T-cell (primary cell): ENCODE measurements at regions not wholly inside any gene's neighbourhood (a gene's known extent, or its start where the extent isn't known, plus 50 kb on each side); places are given as distances from the start of the nearest gene placed in this dataset.
A peak's percentile ranks its signal among the peaks of the same experiment; 100 is the strongest.

ENCODE experiments used
- ATAC-seq, 4 experiments: fragments of 200-7000 bp in 3 of 4; fragments of 150-1000 bp in 1 of 4; cut with Tn5 transposase; replicated peaks in 1 of 4; 1 replicate in 3 of 4; 2 replicates in 1 of 4; pipeline ENCODE4 v1.10.0; 2021; ENCODE audit warnings: moderate library complexity in 3 of 4, mild to moderate bottlenecking in 2 of 4, moderate number of reproducible peaks in 1 of 4
- CTCF ChIA-PET, 2 donors: fragments of 300-600 bp; sonication (Branson Sonifier 250); formaldehyde crosslinking; loops; one replicate each; lab custom pipeline; 2022; ENCODE audit warnings: antibody characterized with exemption in 2 of 2; lab: Charles Lee
- POLR2A ChIA-PET, 2 donors: fragments of 300-600 bp; sonication (Branson Sonifier 250); formaldehyde crosslinking; loops; one replicate each; lab custom pipeline; 2022; ENCODE audit warnings: antibody characterized with exemption in 2 of 2; lab: Charles Lee
- DNase-seq, 35 experiments: peaks; one replicate each; pipeline versions ENCODE4 v3.0.0 to v3.0.0-alpha.2; 2013 to 2023
- H3K27ac ChIP-seq: one replicate; pipeline ENCODE4 v1.5.1; 2013; ENCODE audit warnings: low read length
- H3K27me3 ChIP-seq, 2 experiments: replicated peaks in 1 of 2; 1 replicate in 1 of 2; 2 replicates in 1 of 2; pipeline versions ENCODE4 v1.6.1 to v1.7.0; 2013; ENCODE audit warnings: low read length in 1 of 2, mixed read lengths in 1 of 2; ENCODE audit not compliant: control insufficient read depth in 2 of 2, insufficient read depth in 2 of 2; ENCODE audit errors: extremely low read depth in 1 of 2
- H3K36me3 ChIP-seq, 2 donors: 1 replicate in 1 of 2; 2 replicates in 1 of 2; pipeline versions ENCODE4 v1.6.1 to v1.7.0; 2013; ENCODE audit warnings: low read length in 1 of 2; ENCODE audit not compliant: control insufficient read depth in 2 of 2, insufficient read depth in 1 of 2; ENCODE audit errors: extremely low read depth in 1 of 2
- H3K4me1 ChIP-seq, 2 experiments: 1 replicate in 1 of 2; 2 replicates in 1 of 2; pipeline versions ENCODE4 v1.6.1 to v1.7.0; 2013; ENCODE audit warnings: low read length in 2 of 2, mixed read lengths in 1 of 2; ENCODE audit not compliant: insufficient read depth in 2 of 2, control insufficient read depth in 1 of 2; ENCODE audit errors: extremely low read depth in 1 of 2
- H3K4me3 ChIP-seq, 2 donors: 1 replicate in 1 of 2; 2 replicates in 1 of 2; pipeline versions ENCODE4 v1.5.1 to v1.7.0; 2013; ENCODE audit warnings: mild to moderate bottlenecking in 2 of 2, low read length in 1 of 2, moderate library complexity in 1 of 2; ENCODE audit not compliant: control insufficient read depth in 1 of 2; ENCODE audit errors: extremely low read depth in 1 of 2
- H3K9me3 ChIP-seq: 2 replicates; pipeline ENCODE4 v1.7.0; 2013
- H3K27ac Mint-ChIP-seq, 2 donors: one replicate each; pipeline ENCODE4 v1.8.0; 2020 to 2021; ENCODE audit warnings: mild to moderate bottlenecking in 2 of 2, mixed read lengths in 2 of 2
- H3K27me3 Mint-ChIP-seq, 2 donors: one replicate each; pipeline ENCODE4 v1.8.0; 2021 to 2022; ENCODE audit warnings: mixed read lengths in 2 of 2
- H3K36me3 Mint-ChIP-seq: one replicate; pipeline ENCODE4 v1.8.0; 2021; ENCODE audit warnings: mixed read lengths
- H3K4me1 Mint-ChIP-seq, 3 donors: one replicate each; pipeline ENCODE4 v1.8.0; 2020 to 2022; ENCODE audit warnings: mixed read lengths in 3 of 3, mild to moderate bottlenecking in 1 of 3
- H3K4me3 Mint-ChIP-seq, 3 donors: one replicate each; pipeline ENCODE4 v1.8.0; 2020 to 2022; ENCODE audit warnings: mild to moderate bottlenecking in 3 of 3, mixed read lengths in 3 of 3, moderate library complexity in 3 of 3
- H3K9me3 Mint-ChIP-seq, 3 donors: one replicate each; pipeline ENCODE4 v1.8.0; 2020 to 2022; ENCODE audit warnings: mixed read lengths in 3 of 3
- WGBS: methylation state at CpG from one replicate; pipeline ENCODE4 v1.1.5; 2013; ENCODE audit warnings: missing lambda C conversion rate; ENCODE audit not compliant: insufficient coverage; 5-methylcytosine and 5-hydroxymethylcytosine counted together

DNA sequence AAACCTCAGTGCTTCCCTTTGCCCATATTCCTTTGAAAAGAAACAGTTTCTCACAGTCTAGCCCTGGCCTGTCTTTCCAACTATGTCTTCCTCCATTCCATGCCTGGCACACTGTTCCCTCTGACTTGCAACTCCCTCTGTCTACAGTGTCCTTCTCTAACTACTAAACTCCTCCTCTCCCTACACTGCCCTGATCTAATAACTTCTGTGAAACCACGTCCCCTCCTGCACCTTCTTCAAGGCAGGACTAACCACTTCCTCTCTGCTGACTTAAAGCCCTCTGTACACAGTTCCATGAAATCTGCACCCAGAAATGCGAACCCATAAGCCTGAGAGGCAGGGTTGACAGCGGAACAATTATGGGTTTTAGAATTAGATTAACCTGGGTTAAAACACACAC lies 62.2 kb upstream of the ATP1B1 start:
- CTCF ChIA-PET: no interaction called here
- DNase-seq (peak; percentile 1 to 58 (median 18)), ATAC-seq (peak; percentile 95 to 99 (median 99))
- no peaks in the 10 kb centered on the region for H3K36me3 ChIP-seq
- Mint-ChIP-seq H3K4me1 (peaks cover 45 to 55% (median 50%) of the 10 kb centered on the region in 3 donors), H3K4me3 (peak overlapping the region; percentile 1 to 60 (median 42)), H3K9me3 (no peaks in the 10 kb centered on the region), H3K27me3 (no peaks in the 10 kb centered on the region), H3K36me3 (no peaks in the 10 kb centered on the region), H3K27ac (peak overlapping the region; percentile 85 to 91)
- H3K4me1 ChIP-seq: peaks cover 25 to 26% of the 10 kb centered on the region in 2 experiments
- POLR2A ChIA-PET: no interaction called here
- H3K27me3 ChIP-seq: no peaks in the 10 kb centered on the region
- WGBS: 0% methylated on average over 1 of the region's 3 CpGs
- H3K27ac ChIP-seq: peak overlapping the region; percentile 35
- no peak overlapping the region for H3K4me3 ChIP-seq
- H3K9me3 ChIP-seq: no peaks in the 10 kb centered on the region

DNA sequence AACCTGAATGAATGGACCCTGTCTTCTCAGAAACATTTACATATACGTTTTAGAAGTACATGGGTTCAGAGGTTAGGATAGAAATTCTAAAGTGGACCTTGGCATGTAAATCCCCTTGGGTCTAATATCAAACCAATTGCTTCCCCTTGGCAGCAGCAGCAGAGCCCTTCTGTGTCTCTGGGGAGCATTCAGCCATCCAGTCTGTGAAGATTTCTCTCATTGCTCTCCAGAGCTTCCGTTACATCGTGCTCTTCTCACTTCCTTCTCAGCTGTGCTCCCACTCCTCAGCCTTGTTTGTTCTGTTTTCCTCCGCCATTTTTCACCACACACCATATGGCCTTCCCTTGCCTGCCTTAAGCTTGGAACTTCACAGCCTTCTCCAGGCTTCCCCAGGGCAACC lies 61.5 kb upstream of the ATP1B1 start:
- peaks cover 25 to 26% of the 10 kb centered on the region in 2 experiments for H3K4me1 ChIP-seq
- H3K27ac ChIP-seq: no peak overlapping the region

DNA sequence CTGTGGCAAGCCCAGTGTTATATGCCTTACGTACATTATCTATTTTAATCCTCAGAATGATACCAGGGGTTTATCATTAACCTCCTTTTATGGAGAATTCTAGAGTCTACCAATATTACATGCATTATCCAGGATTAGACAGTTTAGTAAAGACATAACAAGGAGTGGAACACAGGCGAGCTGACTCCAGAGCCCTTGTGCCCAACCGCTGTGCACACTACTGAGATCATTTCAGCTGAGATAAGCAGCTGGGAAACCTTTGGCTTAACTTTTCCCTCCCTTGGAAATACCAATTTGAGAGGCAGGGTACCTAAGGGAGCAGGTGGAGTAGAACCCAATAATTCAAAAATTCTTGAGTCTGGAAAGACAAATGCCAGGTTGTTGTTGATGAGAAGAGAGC lies 59.8 kb upstream of the ATP1B1 start:
- DNase-seq: no peak
- ChIA-PET POLR2A (no interaction called here), CTCF (interaction anchor here in 1 of 2 donors (0.6 kb wide), 1 partner anchor 302 kb away, joined by 5 read pairs; no protein-coding TSS in a partner anchor)
- Histone ChIP-seq H3K36me3 (no peaks in the 10 kb centered on the region), H3K27ac (no peak overlapping the region), H3K9me3 (no peaks in the 10 kb centered on the region), H3K27me3 (no peaks in the 10 kb centered on the region), H3K4me3 (no peak overlapping the region), H3K4me1 (peaks cover 25 to 26% of the 10 kb centered on the region in 2 experiments)
- Mint-ChIP-seq H3K36me3 (no peaks in the 10 kb centered on the region), H3K27me3 (no peaks in the 10 kb centered on the region), H3K27ac (no peak overlapping the region), H3K9me3 (no peaks in the 10 kb centered on the region), H3K4me3 (no peak overlapping the region), H3K4me1 (peaks cover 45 to 54% (median 50%) of the 10 kb centered on the region in 3 donors)
- no CpG with 5 or more reads among the region's 3 CpGs for WGBS
- no peak for ATAC-seq

More for the DNA sequence above, 61.5 kb upstream of the ATP1B1 start:
- 62% methylated on average over 3 of the region's 4 CpGs for WGBS
- Mint-ChIP-seq H3K9me3 (no peaks in the 10 kb centered on the region), H3K4me3 (peak overlapping the region in 1 of 3 donors; percentile 60), H3K27ac (peak overlapping the region; percentile 39 to 79), H3K4me1 (peaks cover 45 to 55% (median 50%) of the 10 kb centered on the region in 3 donors), H3K36me3 (no peaks in the 10 kb centered on the region), H3K27me3 (no peaks in the 10 kb centered on the region)
- DNase-seq (no peak), ATAC-seq (no peak)
- no peaks in the 10 kb centered on the region for H3K27me3 ChIP-seq
- ChIA-PET POLR2A (no interaction called here), CTCF (no interaction called here)
- no peak overlapping the region for H3K4me3 ChIP-seq
- no peaks in the 10 kb centered on the region for H3K36me3 ChIP-seq
- H3K9me3 ChIP-seq: no peaks in the 10 kb centered on the region

DNA sequence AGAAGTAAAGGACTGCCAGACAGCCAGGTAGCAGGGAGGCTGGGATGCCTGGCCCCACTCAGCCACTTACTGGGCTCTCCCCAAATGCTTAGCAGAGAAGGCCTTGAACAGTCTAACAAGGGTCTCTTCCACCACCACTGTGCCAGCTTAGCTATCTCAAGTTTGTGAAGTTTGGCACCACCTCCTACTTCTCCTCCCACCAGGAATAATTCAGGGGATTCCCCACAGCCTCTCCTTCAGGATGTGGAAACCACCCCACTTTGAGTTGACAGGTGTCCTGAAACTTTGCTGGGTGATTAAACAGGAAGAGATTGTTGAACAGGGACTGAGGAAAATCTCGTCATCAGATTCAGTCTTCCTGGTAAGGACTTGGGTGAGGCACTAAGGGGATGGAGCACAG lies 59.4 kb upstream of the ATP1B1 start:
- Mint-ChIP-seq H3K27me3 (no peaks in the 10 kb centered on the region), H3K9me3 (no peaks in the 10 kb centered on the region), H3K36me3 (no peaks in the 10 kb centered on the region), H3K4me3 (no peak overlapping the region), H3K27ac (no peak overlapping the region), H3K4me1 (peaks cover 43 to 51% (median 50%) of the 10 kb centered on the region in 3 donors)
- 64% methylated on average over 1 of the region's 1 CpG for WGBS
- no peaks in the 10 kb centered on the region for H3K36me3 ChIP-seq
- no peak overlapping the region for H3K4me3 ChIP-seq
- no peaks in the 10 kb centered on the region for H3K9me3 ChIP-seq
- peaks cover 25 to 26% of the 10 kb centered on the region in 2 experiments for H3K4me1 ChIP-seq
- ChIA-PET CTCF (no interaction called here), POLR2A (no interaction called here)
- no peak for ATAC-seq
- no peak for DNase-seq
- H3K27ac ChIP-seq: no peak overlapping the region
- no peaks in the 10 kb centered on the region for H3K27me3 ChIP-seq

DNA sequence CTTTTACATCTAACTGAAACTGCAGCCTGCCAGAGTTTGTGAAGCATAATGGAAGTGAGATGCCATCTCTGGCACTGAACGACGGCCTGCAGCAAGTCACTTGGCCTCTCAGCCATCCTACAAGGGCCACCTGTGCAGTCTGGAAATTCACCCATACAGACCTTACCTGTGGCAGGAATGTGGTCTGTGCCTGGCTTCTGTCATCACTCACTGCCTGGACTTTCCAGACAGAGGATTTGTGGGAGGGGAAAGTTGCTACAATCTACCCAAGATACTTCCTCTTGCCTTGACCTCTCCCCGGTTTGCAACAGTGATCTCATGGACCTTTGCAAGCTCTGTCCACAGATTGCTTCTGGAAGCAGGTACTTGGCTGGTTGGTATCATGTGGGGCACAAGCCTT lies 58.4 kb upstream of the ATP1B1 start:
- no peak overlapping the region for H3K4me3 Mint-ChIP-seq
- CTCF ChIA-PET: no interaction called here
- H3K9me3 Mint-ChIP-seq: no peaks in the 10 kb centered on the region

DNA sequence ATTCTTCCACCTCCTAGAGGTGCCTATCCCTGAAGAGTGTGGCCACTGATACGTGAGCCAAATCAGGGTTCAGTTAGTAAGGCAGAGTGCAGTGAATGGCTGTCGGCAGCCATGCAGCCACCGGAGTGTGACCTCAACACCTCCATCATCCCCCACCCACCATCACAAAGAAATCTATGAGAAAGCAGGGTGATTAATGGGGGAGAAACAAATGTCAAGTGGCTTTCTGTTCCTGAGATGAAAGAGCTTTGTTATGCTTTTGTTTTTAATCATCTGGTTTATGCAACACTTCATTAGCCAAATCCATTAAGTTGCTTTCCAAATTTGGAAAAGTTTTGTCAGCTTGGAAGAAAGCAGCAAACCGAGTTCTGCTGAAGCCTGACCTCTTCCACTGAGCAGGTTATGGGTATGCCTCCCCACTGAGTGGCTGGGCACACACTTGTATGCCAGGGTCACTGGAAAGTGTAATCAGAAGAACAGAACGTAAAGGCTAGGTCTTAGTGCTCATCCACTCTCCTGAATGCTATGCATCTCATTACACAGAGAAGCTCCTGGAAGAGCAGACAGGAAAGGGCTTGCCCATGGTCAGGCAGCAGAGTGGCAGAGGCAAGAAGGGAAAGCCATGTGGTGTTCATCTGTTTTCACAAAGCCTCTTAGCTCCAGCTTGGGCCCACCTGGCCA lies 57.1 kb upstream of the ATP1B1 start:
- no peaks in the 10 kb centered on the region for H3K27me3 Mint-ChIP-seq
- ATAC-seq (no peak), DNase-seq (no peak)
- ChIA-PET POLR2A (interaction anchor here in 1 of 2 donors (0.7 kb wide), 1 partner anchor 44 kb away, joined by 3 read pairs; no protein-coding TSS in a partner anchor), CTCF (no interaction called here)
- H3K9me3 ChIP-seq: no peaks in the 10 kb centered on the region
- peaks cover 12 to 14% of the 10 kb centered on the region in 2 experiments for H3K4me1 ChIP-seq
- peaks cover 20 to 29% (median 29%) of the 10 kb centered on the region in 3 donors for H3K4me1 Mint-ChIP-seq
- no peaks in the 10 kb centered on the region for H3K36me3 ChIP-seq
- H3K36me3 Mint-ChIP-seq: no peaks in the 10 kb centered on the region
- no peak overlapping the region for H3K4me3 Mint-ChIP-seq
- 50% methylated on average over 2 of the region's 5 CpGs for WGBS
- H3K27ac ChIP-seq: no peak overlapping the region
- no peak overlapping the region for H3K4me3 ChIP-seq
- H3K27me3 ChIP-seq: no peaks in the 10 kb centered on the region
- H3K27ac Mint-ChIP-seq: no peak overlapping the region
- no peaks in the 10 kb centered on the region for H3K9me3 Mint-ChIP-seq

More for the DNA sequence above, 58.4 kb upstream of the ATP1B1 start:
- WGBS: 92% methylated on average over 2 of the region's 3 CpGs
- Mint-ChIP-seq H3K4me1 (peaks cover 34 to 42% (median 42%) of the 10 kb centered on the region in 3 donors), H3K27me3 (no peaks in the 10 kb centered on the region), H3K27ac (no peak overlapping the region), H3K36me3 (no peaks in the 10 kb centered on the region)
- DNase-seq (no peak), ATAC-seq (no peak)
- no peak overlapping the region for H3K4me3 ChIP-seq
- no peaks in the 10 kb centered on the region for H3K9me3 ChIP-seq
- H3K27me3 ChIP-seq: no peaks in the 10 kb centered on the region
- no peaks in the 10 kb centered on the region for H3K36me3 ChIP-seq
- H3K4me1 ChIP-seq: peaks cover 25 to 26% of the 10 kb centered on the region in 2 experiments
- POLR2A ChIA-PET: no interaction called here
- no peak overlapping the region for H3K27ac ChIP-seq
